ENCODE measurements at regions not wholly inside any gene's neighbourhood (a gene's known extent, or its start where the extent isn't known, plus 50 kb on each side); places are given as distances from the start of the nearest gene placed in this dataset.

- TF ChIP-seq CTCF (IDR thresholded peaks at IDR 0.05 in 8 of 11, conservative IDR thresholded peaks at IDR 0.05 in 3 of 11), result no peak
- no peak for TF ChIP-seq POLR2AphosphoS5 (IDR thresholded peaks at IDR 0.05)
- no peak for TF ChIP-seq POLR2A (IDR thresholded peaks at IDR 0.05)
- Histone ChIP-seq H3K36me3 (no peaks in the 10 kb centered on the region), H3K4me1 (peaks cover 0 to 16% (median 2%) of the 10 kb centered on the region in 6 donors), H3K27ac (no peak overlapping the region), H3K9me3 (no peaks in the 10 kb centered on the region), H3K27me3 (replicated peaks in 1 of 7) (peaks cover 0 to 30% (median 9%) of the 10 kb centered on the region in 7 donors), H3K4me3 (no peak overlapping the region)
- intact Hi-C loops (cut with DNase I; ENCODE audit: low total_unique reads), result no loop called here
- WGBS, 5 donors, result 40 to 60% (median 52%) methylated on average over 9 of the region's 9 CpGs
- no peak for DNase-seq
Measured at GRCh38 chr16:24668481-24669061, 60.9 kb upstream of the TNRC6A start.

GRCh38 chr16:24670623-24671454, 58.6 kb upstream of the TNRC6A start:
- no peak overlapping the region for H3K27ac ChIP-seq
- no peak for DNase-seq
- 27 to 42% (median 33%) methylated on average over 22 of the region's 22 CpGs for WGBS, 5 donors
- no peaks in the 10 kb centered on the region for H3K36me3 ChIP-seq
- peaks cover 0 to 30% (median 9%) of the 10 kb centered on the region in 7 donors for H3K27me3 ChIP-seq (replicated peaks in 1 of 7)
- intact Hi-C loops (cut with DNase I; ENCODE audit: low total_unique reads), result no loop called here
- H3K4me3 ChIP-seq, result no peak overlapping the region
- H3K9me3 ChIP-seq, result no peaks in the 10 kb centered on the region
- TF ChIP-seq POLR2A (IDR thresholded peaks at IDR 0.05) (no peak), CTCF (IDR thresholded peaks at IDR 0.05 in 8 of 11, conservative IDR thresholded peaks at IDR 0.05 in 3 of 11) (no peak), POLR2AphosphoS5 (IDR thresholded peaks at IDR 0.05) (no peak)
- H3K4me1 ChIP-seq, result peaks cover 0 to 16% (median 2%) of the 10 kb centered on the region in 6 donors

GRCh38 chr16:24671455-24671954, 57.9 kb upstream of the TNRC6A start:
- Histone ChIP-seq H3K9me3 (no peaks in the 10 kb centered on the region), H3K27me3 (replicated peaks in 1 of 7) (peaks cover 0 to 30% (median 9%) of the 10 kb centered on the region in 7 donors), H3K27ac (no peak overlapping the region), H3K4me1 (peaks cover 0 to 16% (median 2%) of the 10 kb centered on the region in 6 donors), H3K36me3 (no peaks in the 10 kb centered on the region), H3K4me3 (no peak overlapping the region)
- 80 to 94% (median 88%) methylated on average over 10 of the region's 10 CpGs for WGBS, 5 donors
- no peak for TF ChIP-seq POLR2AphosphoS5 (IDR thresholded peaks at IDR 0.05)
- no peak for TF ChIP-seq POLR2A (IDR thresholded peaks at IDR 0.05)
- intact Hi-C loops (cut with DNase I; ENCODE audit: low total_unique reads), result no loop called here
- no peak for DNase-seq

DNA sequence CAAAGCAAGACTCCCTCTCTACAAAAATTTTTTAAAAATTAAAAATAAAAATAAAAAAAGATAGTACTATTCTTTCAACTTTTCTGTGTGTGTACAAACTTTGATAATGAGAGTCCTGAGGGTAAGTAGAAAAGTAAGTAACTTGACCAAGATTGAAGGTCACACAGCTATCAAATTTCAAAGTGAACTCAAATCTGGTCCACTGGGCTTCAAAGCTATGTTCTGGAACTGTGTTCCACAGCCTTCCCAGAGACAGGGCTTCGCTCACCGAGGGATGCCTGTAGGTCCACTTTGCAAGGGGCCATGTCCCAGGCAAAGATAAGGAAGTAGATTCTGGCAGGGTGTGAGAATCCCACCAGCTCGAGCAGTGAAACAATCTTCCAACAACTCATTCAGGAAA, 56.3 kb upstream of the TNRC6A start:
- Histone ChIP-seq H3K36me3 (no peaks in the 10 kb centered on the region), H3K27ac (no peak overlapping the region), H3K9me3 (no peaks in the 10 kb centered on the region), H3K27me3 (replicated peaks in 1 of 7) (peaks cover 0 to 30% (median 9%) of the 10 kb centered on the region in 7 donors), H3K4me1 (peaks cover 0 to 16% (median 2%) of the 10 kb centered on the region in 6 donors), H3K4me3 (no peak overlapping the region)
- DNase-seq, result no peak
- 72 to 87% (median 75%) methylated on average over 3 of the region's 3 CpGs for WGBS, 5 donors
- TF ChIP-seq POLR2AphosphoS5 (IDR thresholded peaks at IDR 0.05), result no peak
- no peak for TF ChIP-seq POLR2A (IDR thresholded peaks at IDR 0.05)
- TF ChIP-seq CTCF (IDR thresholded peaks at IDR 0.05 in 8 of 11, conservative IDR thresholded peaks at IDR 0.05 in 3 of 11), result no peak
- intact Hi-C loops (cut with DNase I; ENCODE audit: low total_unique reads), result no loop called here

All from spleen (tissue), 11 donors.